AG08395 (cell line): ENCODE measurements at regions not wholly inside any gene's neighbourhood (a gene's known extent, or its start where the extent isn't known, plus 50 kb on each side); places are given as distances from the start of the nearest gene placed in this dataset.

Experiments used
- DNase-seq: peaks from one replicate; pipeline ENCODE4 v3.0.0; 2012; ENCODE audit warnings: mixed read lengths, low spot score

GRCh38 chr14:101179691-101180211, 276.2 kb upstream of the RTL1 start:
- no peak for DNase-seq

- DNase-seq = no peak
These were observed 278.2 kb upstream of the RTL1 start for GRCh38 chr14:101181446-101182313.

GRCh38 chr14:101182476-101182875, 279.0 kb upstream of the RTL1 start:
- DNase-seq = no peak

GRCh38 chr14:101183376-101184103, 280.0 kb upstream of the RTL1 start:
- DNase-seq = no peak

GRCh38 chr14:101184104-101184455, 280.6 kb upstream of the RTL1 start:
- no peak for DNase-seq

- no peak for DNase-seq
These were observed 281.1 kb upstream of the RTL1 start for GRCh38 chr14:101184572-101184971.

- DNase-seq = no peak
These were observed 281.7 kb upstream of the RTL1 start for GRCh38 chr14:101185073-101185835.

- DNase-seq = no peak
These were observed 282.4 kb upstream of the RTL1 start for GRCh38 chr14:101185946-101186345.

GRCh38 chr14:101186544-101186943, 283.0 kb upstream of the RTL1 start:
- no peak for DNase-seq

GRCh38 chr14:101186992-101187815, 283.7 kb upstream of the RTL1 start:
- no peak for DNase-seq

GRCh38 chr14:101187816-101188570, 284.5 kb upstream of the RTL1 start:
- DNase-seq = no peak

GRCh38 chr14:101188571-101188915, 285.0 kb upstream of the RTL1 start:
- DNase-seq = no peak

- DNase-seq = no peak
These were observed 285.7 kb upstream of the RTL1 start for GRCh38 chr14:101189266-101189665.

- DNase-seq = no peak
These were observed 286.5 kb upstream of the RTL1 start for GRCh38 chr14:101189962-101190560.

- no peak for DNase-seq
These were observed 287.7 kb upstream of the RTL1 start for GRCh38 chr14:101191101-101191720.

GRCh38 chr14:101191721-101192660, 288.5 kb upstream of the RTL1 start:
- no peak for DNase-seq

GRCh38 chr14:101192661-101193000, 289.1 kb upstream of the RTL1 start:
- DNase-seq = no peak

- no peak for DNase-seq
These were observed 289.8 kb upstream of the RTL1 start for GRCh38 chr14:101193106-101193844.
